HG03103 (cell line): ENCODE measurements at regions not wholly inside any gene's neighbourhood (a gene's known extent, or its start where the extent isn't known, plus 50 kb on each side); places are given as distances from the start of the nearest gene placed in this dataset.
"Not testable (repeated sequence)": the region's sequence is repeated elsewhere in the genome, so short reads cannot be mapped to it uniquely, and the experiment has no call there.

ENCODE experiments used
- ATAC-seq: cut with Tn5 transposase; IDR thresholded peaks from one replicate; pipeline ENCODE4 v1.9.1; 2021; ENCODE audit warnings: low read depth; ENCODE audit not compliant: unreplicated experiment

GRCh38 chr9:73919712-73920111, 577.4 kb upstream of the RORB start:
- no peak for ATAC-seq

GRCh38 chr9:73923796-73924195, 573.3 kb upstream of the RORB start:
- no peak for ATAC-seq

- no peak for ATAC-seq
These were observed 546.0 kb upstream of the RORB start for GRCh38 chr9:73951147-73951546.

- ATAC-seq, result no peak
These were observed 534.3 kb upstream of the RORB start for GRCh38 chr9:73962792-73963191.

- ATAC-seq, result no peak
These were observed 527.2 kb upstream of the RORB start for GRCh38 chr9:73969936-73970335.

GRCh38 chr9:73976424-73976823, 520.7 kb upstream of the RORB start:
- ATAC-seq, result not testable (repeated sequence)

GRCh38 chr9:73979894-73980264, 517.3 kb upstream of the RORB start:
- no peak for ATAC-seq

- no peak for ATAC-seq
These were observed 516.4 kb upstream of the RORB start for GRCh38 chr9:73980754-73981153.

GRCh38 chr9:73981405-73981804, 515.7 kb upstream of the RORB start:
- no peak for ATAC-seq

GRCh38 chr9:73995836-73996235, 501.3 kb upstream of the RORB start:
- ATAC-seq, result no peak

- no peak for ATAC-seq
These were observed 500.3 kb upstream of the RORB start for GRCh38 chr9:73996844-73997243.

- no peak for ATAC-seq
These were observed 495.8 kb upstream of the RORB start for GRCh38 chr9:74001382-74001781.

GRCh38 chr9:74006935-74007334, 490.2 kb upstream of the RORB start:
- ATAC-seq, result no peak

- no peak for ATAC-seq
These were observed 489.3 kb upstream of the RORB start for GRCh38 chr9:74007833-74008232.

- ATAC-seq, result no peak
These were observed 481.1 kb upstream of the RORB start for GRCh38 chr9:74016004-74016403.

GRCh38 chr9:74025402-74025925, 471.7 kb upstream of the RORB start:
- no peak for ATAC-seq

GRCh38 chr9:74032421-74032820, 464.7 kb upstream of the RORB start:
- no peak for ATAC-seq

GRCh38 chr9:74035786-74036185, 461.3 kb upstream of the RORB start:
- ATAC-seq, result no peak

GRCh38 chr9:74036549-74037231, 460.4 kb upstream of the RORB start:
- ATAC-seq, result no peak

- no peak for ATAC-seq
These were observed 459.9 kb upstream of the RORB start for GRCh38 chr9:74037274-74037673.

GRCh38 chr9:74041588-74041987, 455.5 kb upstream of the RORB start:
- no peak for ATAC-seq

- no peak for ATAC-seq
These were observed 452.3 kb upstream of the RORB start for GRCh38 chr9:74044844-74045243.

GRCh38 chr9:74056023-74056422, 441.1 kb upstream of the RORB start:
- ATAC-seq, result no peak
